HEK293 (cell line): ENCODE measurements at regions not wholly inside any gene's neighbourhood (a gene's known extent, or its start where the extent isn't known, plus 50 kb on each side); places are given as distances from the start of the nearest gene placed in this dataset.

Experiments used
- CTCF ChIP-seq: fragments of 450-650 bp; formaldehyde crosslinking; IDR thresholded peaks from 2 replicates; pipeline ENCODE4 v1.5.1; 2016; ENCODE audit warnings: missing biosample characterization, missing genetic modification characterization
- KLF9 ChIP-seq: fragments of 450-650 bp; formaldehyde crosslinking; IDR thresholded peaks from 2 replicates; pipeline ENCODE4 v1.5.1; 2016; ENCODE audit warnings: missing biosample characterization, missing genetic modification characterization, low read depth
- MYNN ChIP-seq: fragments of 450-650 bp; formaldehyde crosslinking; IDR thresholded peaks from 2 replicates; pipeline ENCODE4 v1.5.1; 2016; ENCODE audit warnings: missing biosample characterization, missing genetic modification characterization, borderline replicate concordance
- PRDM1 ChIP-seq: fragments of 450-650 bp; formaldehyde crosslinking; IDR thresholded peaks from 2 replicates; pipeline ENCODE4; 2016; ENCODE audit warnings: missing biosample characterization, missing genetic modification characterization
- REPIN1 ChIP-seq: fragments of 450-650 bp; formaldehyde crosslinking; IDR thresholded peaks from 2 replicates; pipeline ENCODE4 v1.5.1; 2017; ENCODE audit warnings: missing biosample characterization, missing genetic modification characterization, low read depth
- SP2 ChIP-seq: fragments of 450-650 bp; formaldehyde crosslinking; IDR thresholded peaks from 2 replicates; pipeline ENCODE4 v1.5.1; 2016; ENCODE audit warnings: missing biosample characterization, missing genetic modification characterization
- ZEB2 ChIP-seq: fragments of 450-650 bp; formaldehyde crosslinking; IDR thresholded peaks from 2 replicates; pipeline ENCODE4 v1.5.1; 2016; ENCODE audit warnings: missing biosample characterization, missing genetic modification characterization
- ZNF10 ChIP-seq: fragments of 450-650 bp; formaldehyde crosslinking; IDR thresholded peaks from 2 replicates; pipeline ENCODE4 v1.5.1; 2017; ENCODE audit warnings: missing biosample characterization, missing genetic modification characterization
- ZNF132 ChIP-seq: fragments of 450-650 bp; formaldehyde crosslinking; IDR thresholded peaks from 2 replicates; pipeline ENCODE4 v1.5.1; 2017; ENCODE audit warnings: missing biosample characterization, missing genetic modification characterization, borderline replicate concordance
- ZNF600 ChIP-seq: fragments of 450-650 bp; formaldehyde crosslinking; IDR thresholded peaks from 2 replicates; pipeline ENCODE4 v1.5.1; 2016; ENCODE audit warnings: missing biosample characterization, missing genetic modification characterization
- ZNF670 ChIP-seq: fragments of 450-650 bp; formaldehyde crosslinking; IDR thresholded peaks from 2 replicates; pipeline ENCODE4 v1.5.1; 2016; ENCODE audit warnings: missing biosample characterization, missing genetic modification characterization, low read depth

DNA sequence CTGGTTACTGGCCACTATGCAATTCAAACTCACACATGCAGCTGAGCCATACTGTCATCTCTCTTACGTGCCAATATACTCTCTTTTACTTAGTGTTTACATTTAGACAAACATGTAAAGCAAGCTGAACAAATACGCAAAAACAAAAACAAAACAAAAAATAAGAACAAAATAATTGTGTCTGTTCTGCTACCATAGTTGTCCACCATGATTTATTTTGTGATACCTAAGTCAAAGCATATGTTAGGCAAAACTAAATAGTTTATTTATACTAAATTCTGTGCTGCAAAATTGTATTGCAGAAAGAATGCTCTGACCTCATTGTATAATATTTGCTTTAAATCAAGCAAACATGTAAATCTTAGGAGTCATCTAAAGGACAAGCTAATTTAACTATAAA lies 943.2 kb upstream of the AGA start:
- TF ChIP-seq ZNF10 (tag by site-specific recombination) (no peak), ZNF132 (tag by site-specific recombination) (no peak), PRDM1 (tag by site-specific recombination) (no peak), ZEB2 (tag by site-specific recombination) (no peak), CTCF (no peak), KLF9 (tag by site-specific recombination) (no peak), ZNF600 (no peak), ZNF670 (no peak), SP2 (no peak), REPIN1 (tag by site-specific recombination) (no peak), MYNN (no peak)
